Nephron (organoid): ENCODE measurements at regions not wholly inside any gene's neighbourhood (a gene's known extent, or its start where the extent isn't known, plus 50 kb on each side); places are given as distances from the start of the nearest gene placed in this dataset.
"Not testable (repeated sequence)": the region's sequence is repeated elsewhere in the genome, so short reads cannot be mapped to it uniquely, and the experiment has no call there.

Source experiments
- H3K27ac Mint-ChIP-seq, 3 experiments: 2 replicates each; pipeline ENCODE4 v1.8.0; 2020; ENCODE audit warnings: mixed read lengths in 3 of 3, mild to moderate bottlenecking in 2 of 3, moderate library complexity in 1 of 3
- H3K27me3 Mint-ChIP-seq: 2 replicates; pipeline ENCODE4 v1.8.0; 2021; ENCODE audit warnings: low read depth, mild to moderate bottlenecking, moderate library complexity, mixed read lengths
- H3K36me3 Mint-ChIP-seq: 2 replicates; pipeline ENCODE4 v1.8.0; 2020; ENCODE audit warnings: low read depth, mixed read lengths
- H3K4me1 Mint-ChIP-seq: 2 replicates; pipeline ENCODE4 v1.8.0; 2020; ENCODE audit warnings: mixed read lengths
- H3K4me3 Mint-ChIP-seq, 3 experiments: 2 replicates each; pipeline ENCODE4 v1.8.0; 2020; ENCODE audit warnings: mild to moderate bottlenecking in 3 of 3, mixed read lengths in 3 of 3, moderate library complexity in 2 of 3
- H3K9me3 Mint-ChIP-seq: 2 replicates; pipeline ENCODE4 v1.8.0; 2020; ENCODE audit warnings: mixed read lengths
- TF ChIP-seq, protein P1 (sequence below), 3 experiments: fragments of 200-600 bp; sonication (generic); IDR thresholded peaks; one replicate each; pipeline ENCODE4 v1.5.0; 2021; ENCODE audit warnings: antibody characterized with exemption in 3 of 3; ENCODE audit not compliant: unreplicated experiment in 3 of 3

DNA sequence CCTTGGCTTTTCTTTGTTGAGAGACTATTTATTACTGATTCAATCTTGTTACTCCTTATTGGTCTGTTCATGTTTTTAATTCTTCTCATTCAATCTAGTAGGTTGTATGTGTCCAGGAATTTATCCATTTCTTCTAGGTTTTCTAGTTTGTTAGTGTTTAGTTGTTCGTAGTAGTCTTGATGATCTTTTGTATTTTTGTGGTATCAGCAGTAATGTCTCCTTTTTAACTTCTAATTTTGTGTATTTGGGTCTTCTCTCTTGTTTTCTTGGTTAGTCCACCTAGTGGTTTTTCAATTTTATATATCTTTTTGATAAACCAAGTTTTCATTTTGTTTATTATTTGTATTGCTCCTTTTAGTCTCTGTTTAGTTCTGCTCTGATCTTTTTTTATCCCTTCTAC is 546.9 kb upstream of the TPK1 start:
- no peak overlapping the region for H3K4me3 Mint-ChIP-seq
- peaks cover 22% of the 10 kb centered on the region for H3K9me3 Mint-ChIP-seq
- no peak overlapping the region for H3K27ac Mint-ChIP-seq
- H3K36me3 Mint-ChIP-seq: no peaks in the 10 kb centered on the region
- TF ChIP-seq, protein P1, sequence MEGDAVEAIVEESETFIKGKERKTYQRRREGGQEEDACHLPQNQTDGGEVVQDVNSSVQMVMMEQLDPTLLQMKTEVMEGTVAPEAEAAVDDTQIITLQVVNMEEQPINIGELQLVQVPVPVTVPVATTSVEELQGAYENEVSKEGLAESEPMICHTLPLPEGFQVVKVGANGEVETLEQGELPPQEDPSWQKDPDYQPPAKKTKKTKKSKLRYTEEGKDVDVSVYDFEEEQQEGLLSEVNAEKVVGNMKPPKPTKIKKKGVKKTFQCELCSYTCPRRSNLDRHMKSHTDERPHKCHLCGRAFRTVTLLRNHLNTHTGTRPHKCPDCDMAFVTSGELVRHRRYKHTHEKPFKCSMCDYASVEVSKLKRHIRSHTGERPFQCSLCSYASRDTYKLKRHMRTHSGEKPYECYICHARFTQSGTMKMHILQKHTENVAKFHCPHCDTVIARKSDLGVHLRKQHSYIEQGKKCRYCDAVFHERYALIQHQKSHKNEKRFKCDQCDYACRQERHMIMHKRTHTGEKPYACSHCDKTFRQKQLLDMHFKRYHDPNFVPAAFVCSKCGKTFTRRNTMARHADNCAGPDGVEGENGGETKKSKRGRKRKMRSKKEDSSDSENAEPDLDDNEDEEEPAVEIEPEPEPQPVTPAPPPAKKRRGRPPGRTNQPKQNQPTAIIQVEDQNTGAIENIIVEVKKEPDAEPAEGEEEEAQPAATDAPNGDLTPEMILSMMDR (IDR thresholded peaks at IDR 0.05; ENCODE audit: unreplicated experiment in 3 of 3): no peak
- no peaks in the 10 kb centered on the region for H3K27me3 Mint-ChIP-seq
- no peaks in the 10 kb centered on the region for H3K4me1 Mint-ChIP-seq

DNA sequence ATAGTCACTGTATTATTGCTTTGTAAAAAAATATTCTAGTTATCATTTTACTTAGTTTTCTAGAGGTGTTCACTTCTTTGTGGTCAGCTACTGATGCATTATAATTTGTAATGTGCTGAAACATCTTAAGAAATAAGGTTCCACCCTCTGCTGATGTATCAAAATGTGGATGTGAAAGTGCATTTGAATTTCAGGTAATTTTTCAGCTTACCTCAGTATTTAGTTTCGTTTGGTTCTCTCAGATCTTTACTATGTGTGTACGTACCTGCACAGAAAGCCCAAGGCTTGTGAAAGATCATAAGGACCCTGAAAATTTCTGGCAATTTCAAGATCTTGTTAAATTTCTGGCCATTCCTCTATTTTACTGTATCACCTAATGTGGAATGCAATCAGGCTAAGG is 542.3 kb upstream of the TPK1 start:
- Mint-ChIP-seq H3K4me1 (no peaks in the 10 kb centered on the region), H3K4me3 (no peak overlapping the region), H3K36me3 (no peaks in the 10 kb centered on the region), H3K27me3 (no peaks in the 10 kb centered on the region), H3K9me3 (peaks cover 4% of the 10 kb centered on the region), H3K27ac (no peak overlapping the region)
- TF ChIP-seq, protein P1 (IDR thresholded peaks at IDR 0.05; ENCODE audit: unreplicated experiment in 3 of 3): no peak

DNA sequence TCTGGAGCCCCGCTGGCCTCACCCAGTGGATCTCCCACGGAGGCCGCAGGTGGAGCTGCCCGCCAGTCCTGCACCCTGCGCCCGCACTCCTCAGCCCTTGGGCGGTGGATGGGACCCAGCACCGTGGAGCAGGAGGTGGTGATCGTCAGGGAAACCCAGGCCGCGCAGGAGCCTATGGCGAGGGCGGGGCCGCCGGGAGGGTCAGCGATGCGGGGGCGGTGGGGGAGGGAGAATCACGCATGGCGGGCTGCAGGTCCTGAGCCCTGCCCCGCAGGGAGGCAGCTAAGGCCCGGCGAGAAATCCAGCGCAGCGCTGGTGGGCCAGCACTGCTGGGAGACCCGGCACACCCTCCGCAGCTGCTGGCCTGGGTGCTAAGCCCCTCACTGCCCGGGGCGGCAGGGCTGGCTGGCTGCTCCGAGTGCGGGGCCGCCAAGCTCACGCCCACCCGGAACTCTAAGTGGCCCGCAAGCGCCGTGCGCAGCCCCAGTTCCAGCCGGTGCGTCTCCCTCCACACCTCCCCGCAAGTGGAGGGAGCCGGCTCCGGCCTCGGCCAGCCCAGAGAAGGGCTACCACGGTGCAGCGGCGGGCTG is 524.8 kb upstream of the TPK1 start:
- Mint-ChIP-seq H3K36me3 (no peaks in the 10 kb centered on the region), H3K4me1 (no peaks in the 10 kb centered on the region), H3K9me3 (peaks cover 14% of the 10 kb centered on the region), H3K4me3 (no peak overlapping the region), H3K27ac (no peak overlapping the region), H3K27me3 (no peaks in the 10 kb centered on the region)
- TF ChIP-seq, protein P1 (IDR thresholded peaks at IDR 0.05; ENCODE audit: unreplicated experiment in 3 of 3): no peak

DNA sequence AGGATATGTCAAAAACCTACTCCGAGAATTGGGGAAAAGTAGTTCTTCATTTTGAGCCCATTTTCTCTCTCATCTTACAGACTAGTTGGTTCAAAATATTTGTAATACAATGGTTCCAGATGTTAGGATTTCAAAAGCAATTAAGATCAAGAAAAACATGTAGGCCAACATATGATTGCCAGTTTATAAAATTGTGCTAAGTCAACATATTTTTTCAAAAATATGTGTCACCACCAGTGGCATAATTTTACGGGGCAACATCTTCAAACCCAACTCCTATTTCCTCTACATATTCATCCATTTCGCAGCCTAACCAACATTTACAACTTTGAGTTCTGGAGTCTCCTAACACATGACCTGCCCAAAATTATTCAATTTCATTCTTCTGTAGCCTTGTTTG is 514.5 kb upstream of the TPK1 start:
- H3K27ac Mint-ChIP-seq: no peak overlapping the region
- peaks cover 4% of the 10 kb centered on the region for H3K9me3 Mint-ChIP-seq
- no peak overlapping the region for H3K4me3 Mint-ChIP-seq
- no peaks in the 10 kb centered on the region for H3K27me3 Mint-ChIP-seq
- TF ChIP-seq, protein P1 (IDR thresholded peaks at IDR 0.05; ENCODE audit: unreplicated experiment in 3 of 3): no peak
- no peaks in the 10 kb centered on the region for H3K4me1 Mint-ChIP-seq
- no peaks in the 10 kb centered on the region for H3K36me3 Mint-ChIP-seq

DNA sequence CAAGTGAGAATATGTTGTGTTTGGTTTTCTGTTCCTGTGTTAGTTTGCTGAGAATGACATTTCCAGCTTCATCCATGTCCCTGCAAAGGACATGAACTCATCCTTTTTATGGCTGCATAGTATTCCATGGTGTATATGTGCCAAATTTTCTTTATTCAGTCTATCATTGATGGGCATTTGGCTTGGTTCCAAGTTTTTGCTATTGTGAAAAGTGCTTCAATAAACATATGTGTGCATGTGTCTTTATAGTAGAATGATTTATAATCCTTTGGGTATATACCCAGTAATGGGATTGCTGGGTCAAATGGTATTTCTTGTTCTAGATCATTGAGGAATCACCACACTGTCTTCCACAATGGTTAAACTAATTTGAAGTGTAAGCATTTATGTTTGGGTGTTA is 513.6 kb upstream of the TPK1 start:
- H3K4me1 Mint-ChIP-seq, H3K27ac Mint-ChIP-seq, H3K9me3 Mint-ChIP-seq: not testable (repeated sequence)

DNA sequence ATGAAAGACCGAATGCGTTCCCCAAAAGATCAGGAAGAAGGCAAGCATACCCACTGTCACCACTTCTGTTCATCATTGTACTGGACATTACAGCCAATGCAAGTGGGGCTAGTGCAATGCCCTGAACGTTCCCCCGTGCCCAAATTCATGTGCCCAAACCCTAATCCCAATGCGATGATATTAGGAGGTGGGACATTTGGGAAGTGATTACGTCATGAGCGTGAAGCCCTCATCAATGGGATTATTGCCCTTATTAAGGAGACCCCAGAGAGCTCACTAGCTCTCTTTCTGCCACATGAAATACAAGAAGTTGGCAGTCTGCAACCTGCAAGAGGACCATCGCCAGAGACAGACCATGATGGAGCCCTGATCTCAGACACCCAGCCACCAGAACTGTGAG is 511.4 kb upstream of the TPK1 start:
- no peak overlapping the region for H3K27ac Mint-ChIP-seq
- TF ChIP-seq, protein P1 (IDR thresholded peaks at IDR 0.05; ENCODE audit: unreplicated experiment in 3 of 3): no peak
- H3K4me1 Mint-ChIP-seq: no peaks in the 10 kb centered on the region
- H3K36me3 Mint-ChIP-seq: no peaks in the 10 kb centered on the region
- H3K9me3 Mint-ChIP-seq: peaks cover 4% of the 10 kb centered on the region
- no peaks in the 10 kb centered on the region for H3K27me3 Mint-ChIP-seq
- H3K4me3 Mint-ChIP-seq: no peak overlapping the region

More for the DNA sequence above, 513.6 kb upstream of the TPK1 start:
- H3K27me3 Mint-ChIP-seq, H3K4me3 Mint-ChIP-seq, H3K36me3 Mint-ChIP-seq: not testable (repeated sequence)
